ENCODE measurements at regions not wholly inside any gene's neighbourhood (a gene's known extent, or its start where the extent isn't known, plus 50 kb on each side); places are given as distances from the start of the nearest gene placed in this dataset.

DNA sequence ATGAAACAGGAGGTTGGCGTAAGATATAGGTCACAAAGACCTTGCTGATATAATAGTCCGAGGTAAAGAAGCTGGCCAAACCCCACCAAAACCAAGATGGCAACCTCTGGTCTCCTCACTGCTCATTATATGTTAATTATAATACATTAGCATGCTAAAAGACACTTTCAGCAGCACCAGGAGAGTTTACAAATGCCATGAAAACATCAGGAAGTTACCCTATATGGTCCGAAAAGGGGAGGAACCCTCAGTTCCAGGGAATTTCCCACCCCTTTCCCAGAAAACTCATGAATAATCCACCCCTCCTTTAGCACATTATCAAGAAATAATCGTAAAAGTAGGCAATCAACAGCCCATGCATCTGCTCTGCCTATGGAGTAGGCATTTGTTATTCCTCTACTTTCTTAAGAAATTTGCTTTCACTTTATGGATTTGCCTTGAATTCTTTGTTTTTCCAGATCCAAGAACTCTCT, 923.4 kb downstream of the QKI start:
- no peaks in the 10 kb centered on the region for H3K36me3 ChIP-seq (ENCODE audit: insufficient read depth, low read length)
- no peak overlapping the region for H3K4me3 ChIP-seq (ENCODE audit: low read length, poor library complexity, severe bottlenecking)
- H3K9ac ChIP-seq (ENCODE audit: low read depth, low read length, poor library complexity, severe bottlenecking): no peak overlapping the region
- H3F3A ChIP-seq (ENCODE audit: low read depth): no peaks in the 10 kb centered on the region
- no peaks in the 10 kb centered on the region for H3K27me3 ChIP-seq (ENCODE audit: insufficient read depth, low read length, poor library complexity, severe bottlenecking)
- TF ChIP-seq EZH2phosphoT487 (IDR thresholded peaks at IDR 0.05; ENCODE audit: borderline replicate concordance) (no peak), CTCF (conservative IDR thresholded peaks at IDR 0.05; ENCODE audit: low read length) (no peak)
- no peaks in the 10 kb centered on the region for H3K4me1 ChIP-seq (ENCODE audit: insufficient read depth, low read length, poor library complexity, severe bottlenecking)
- no peak overlapping the region for H3K4me2 ChIP-seq (ENCODE audit: low read depth, low read length, poor library complexity, severe bottlenecking)
- no peaks in the 10 kb centered on the region for H3K79me2 ChIP-seq (ENCODE audit: insufficient read depth, low read length)
- H3K9me3 ChIP-seq (ENCODE audit: insufficient read depth, low read depth, low read length): no peaks in the 10 kb centered on the region
- no peak overlapping the region for H2AFZ ChIP-seq (ENCODE audit: low read length)
- H3K9me2 ChIP-seq (replicated peaks; ENCODE audit: low read depth, low read length): no peaks in the 10 kb centered on the region
- no peaks in the 10 kb centered on the region for H4K20me1 ChIP-seq (ENCODE audit: insufficient read depth, low read length, poor library complexity, severe bottlenecking)

- Histone ChIP-seq H3K36me3 (ENCODE audit: insufficient read depth, low read length) (no peaks in the 10 kb centered on the region), H3K9me3 (ENCODE audit: insufficient read depth, low read depth, low read length) (no peaks in the 10 kb centered on the region), H3K4me1 (ENCODE audit: insufficient read depth, low read length, poor library complexity, severe bottlenecking) (no peaks in the 10 kb centered on the region), H3K79me2 (ENCODE audit: insufficient read depth, low read length) (no peaks in the 10 kb centered on the region), H3K27me3 (ENCODE audit: insufficient read depth, low read length, poor library complexity, severe bottlenecking) (no peaks in the 10 kb centered on the region), H4K20me1 (ENCODE audit: insufficient read depth, low read length, poor library complexity, severe bottlenecking) (no peaks in the 10 kb centered on the region), H3K9ac (ENCODE audit: low read depth, low read length, poor library complexity, severe bottlenecking) (no peak overlapping the region), H2AFZ (ENCODE audit: low read length) (no peak overlapping the region), H3K9me2 (replicated peaks; ENCODE audit: low read depth, low read length) (no peaks in the 10 kb centered on the region), H3F3A (ENCODE audit: low read depth) (no peaks in the 10 kb centered on the region), H3K4me2 (ENCODE audit: low read depth, low read length, poor library complexity, severe bottlenecking) (no peak overlapping the region), H3K4me3 (ENCODE audit: low read length, poor library complexity, severe bottlenecking) (no peak overlapping the region)
- TF ChIP-seq CTCF (conservative IDR thresholded peaks at IDR 0.05; ENCODE audit: low read length) (no peak), EZH2phosphoT487 (IDR thresholded peaks at IDR 0.05; ENCODE audit: borderline replicate concordance) (no peak)
These were observed 922.8 kb downstream of the QKI start for GRCh38 chr6:164337024-164337924.

DNA sequence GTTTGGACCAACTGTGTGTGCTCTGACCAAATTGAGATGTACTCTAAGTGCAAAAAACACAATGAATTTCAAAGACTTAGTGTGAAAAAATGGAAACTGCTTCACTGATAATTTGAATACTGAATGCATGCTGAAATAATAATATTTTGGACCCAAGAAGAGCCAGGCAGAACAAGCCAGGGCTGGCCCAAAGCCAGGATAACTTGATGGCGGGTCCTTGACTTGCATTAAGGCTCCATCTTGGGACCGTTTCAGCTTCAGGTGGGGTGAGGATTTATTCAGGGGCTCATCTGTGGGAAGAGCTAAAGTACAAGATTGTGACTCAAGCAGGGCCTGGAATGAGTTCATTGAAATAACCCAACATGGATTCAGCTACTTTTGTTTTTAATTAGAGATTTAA, 921.9 kb downstream of the QKI start:
- Histone ChIP-seq H3K9ac (ENCODE audit: low read depth, low read length, poor library complexity, severe bottlenecking) (no peak overlapping the region), H3K4me3 (ENCODE audit: low read length, poor library complexity, severe bottlenecking) (no peak overlapping the region), H3K9me3 (ENCODE audit: insufficient read depth, low read depth, low read length) (no peaks in the 10 kb centered on the region), H3K36me3 (ENCODE audit: insufficient read depth, low read length) (no peaks in the 10 kb centered on the region), H3K79me2 (ENCODE audit: insufficient read depth, low read length) (no peaks in the 10 kb centered on the region), H3K4me1 (ENCODE audit: insufficient read depth, low read length, poor library complexity, severe bottlenecking) (no peaks in the 10 kb centered on the region), H2AFZ (ENCODE audit: low read length) (no peak overlapping the region), H3K4me2 (ENCODE audit: low read depth, low read length, poor library complexity, severe bottlenecking) (no peak overlapping the region), H3K9me2 (replicated peaks; ENCODE audit: low read depth, low read length) (no peaks in the 10 kb centered on the region), H4K20me1 (ENCODE audit: insufficient read depth, low read length, poor library complexity, severe bottlenecking) (no peaks in the 10 kb centered on the region), H3F3A (ENCODE audit: low read depth) (no peaks in the 10 kb centered on the region), H3K27me3 (ENCODE audit: insufficient read depth, low read length, poor library complexity, severe bottlenecking) (no peaks in the 10 kb centered on the region)
- no peak for TF ChIP-seq EZH2phosphoT487 (IDR thresholded peaks at IDR 0.05; ENCODE audit: borderline replicate concordance)
